ENCODE measurements at regions not wholly inside any gene's neighbourhood (a gene's known extent, or its start where the extent isn't known, plus 50 kb on each side); places are given as distances from the start of the nearest gene placed in this dataset.

- TF ChIP-seq EP300 (IDR thresholded peaks at IDR 0.05) (no peak), CTCF (IDR thresholded peaks at IDR 0.05) (no peak)
These were observed 315.5 kb downstream of the RMST start for GRCh38 chr12:97778111-97778510.

All from tibial nerve (tissue), 4 donors.